Neuronal stem cell (in vitro differentiated cells): ENCODE measurements at regions not wholly inside any gene's neighbourhood (a gene's known extent, or its start where the extent isn't known, plus 50 kb on each side); places are given as distances from the start of the nearest gene placed in this dataset.
"Not testable (repeated sequence)": the region's sequence is repeated elsewhere in the genome, so short reads cannot be mapped to it uniquely, and the experiment has no call there.

Experiments used
- DNase-seq: peaks from one replicate; pipeline ENCODE4 v3.0.0-alpha.2; 2013; ENCODE audit warnings: low spot score
- H2AFZ ChIP-seq: one replicate; pipeline ENCODE4 v1.6.1; 2013; ENCODE audit warnings: mild to moderate bottlenecking, low read length, inconsistent platforms
- H2AK5ac ChIP-seq: 2 replicates; pipeline ENCODE4 v1.6.1; 2013; ENCODE audit warnings: low read depth, mild to moderate bottlenecking, inconsistent platforms, low read length, moderate library complexity, mixed read lengths
- H2BK120ac ChIP-seq: 2 replicates; pipeline ENCODE4 v1.6.1; 2013; ENCODE audit warnings: low read depth, mild to moderate bottlenecking, inconsistent platforms, low read length, moderate library complexity, mixed read lengths
- H2BK12ac ChIP-seq: one replicate; pipeline ENCODE4 v1.6.1; 2013; ENCODE audit warnings: low read length, inconsistent platforms
- H2BK15ac ChIP-seq: 2 replicates; pipeline ENCODE4 v1.6.1; 2013; ENCODE audit warnings: mild to moderate bottlenecking, low read length, inconsistent platforms, mixed read lengths
- H2BK5ac ChIP-seq: one replicate; pipeline ENCODE4 v1.6.1; 2013; ENCODE audit warnings: inconsistent platforms, mild to moderate bottlenecking, low read length, moderate library complexity
- H3K14ac ChIP-seq: one replicate; pipeline ENCODE4 v1.6.1; 2013; ENCODE audit warnings: low read length, inconsistent platforms
- H3K18ac ChIP-seq: 2 replicates; pipeline ENCODE4 v1.6.1; 2013; ENCODE audit warnings: low read length, inconsistent platforms
- H3K23ac ChIP-seq: 2 replicates; pipeline ENCODE4 v1.6.1; 2013; ENCODE audit warnings: low read depth, mild to moderate bottlenecking, mixed read lengths, low read length, inconsistent platforms; ENCODE audit not compliant: poor library complexity
- H3K27ac ChIP-seq: replicated peaks from 3 replicates; pipeline ENCODE4 v1.5.1; 2013; ENCODE audit warnings: low read length, inconsistent platforms
- H3K27me3 ChIP-seq, 3 experiments: 2 replicates each; pipeline ENCODE4 v1.6.1; 2013; ENCODE audit warnings: low read length in 3 of 3, mild to moderate bottlenecking in 2 of 3, inconsistent platforms in 1 of 3, low read depth in 1 of 3, mixed read lengths in 1 of 3, moderate library complexity in 1 of 3; ENCODE audit not compliant: control insufficient read depth in 3 of 3, insufficient read depth in 3 of 3
- H3K36me3 ChIP-seq, 2 donors: replicated peaks in 1 of 2; 2 replicates each; pipeline ENCODE4 v1.6.1; 2013; ENCODE audit warnings: low read length in 2 of 2; ENCODE audit not compliant: control insufficient read depth in 2 of 2, insufficient read depth in 2 of 2
- H3K4ac ChIP-seq: 2 replicates; pipeline ENCODE4 v1.6.1; 2013; ENCODE audit warnings: inconsistent platforms, mild to moderate bottlenecking, low read length, moderate library complexity
- H3K4me1 ChIP-seq, 2 donors: 1 replicate in 1 of 2; 2 replicates in 1 of 2; pipeline ENCODE4 v1.6.1; 2013; ENCODE audit warnings: low read length in 2 of 2, low read depth in 1 of 2; ENCODE audit not compliant: control insufficient read depth in 2 of 2, insufficient read depth in 1 of 2
- H3K4me2 ChIP-seq: one replicate; pipeline ENCODE4 v1.6.1; 2013; ENCODE audit warnings: mild to moderate bottlenecking, low read length, inconsistent platforms; ENCODE audit not compliant: insufficient read depth, poor library complexity, severe bottlenecking
- H3K4me3 ChIP-seq, 2 donors: 2 replicates each; pipeline ENCODE4 v1.5.1; 2013; ENCODE audit warnings: low read length in 2 of 2, mild to moderate bottlenecking in 2 of 2, inconsistent platforms in 1 of 2, moderate library complexity in 1 of 2
- H3K79me1 ChIP-seq: one replicate; pipeline ENCODE4 v1.6.1; 2013; ENCODE audit warnings: low read depth, mild to moderate bottlenecking, inconsistent platforms, low read length, moderate library complexity
- H3K9ac ChIP-seq: one replicate; pipeline ENCODE4 v1.6.1; 2013; ENCODE audit warnings: mild to moderate bottlenecking, low read depth, low read length, inconsistent platforms; ENCODE audit not compliant: poor library complexity
- H3K9me3 ChIP-seq, 2 donors: replicated peaks in 1 of 2; 2 replicates each; pipeline versions ENCODE3 to v1.6.1; 2013; ENCODE audit warnings: low read length in 2 of 2, mild to moderate bottlenecking in 2 of 2, inconsistent platforms in 1 of 2, low read depth in 1 of 2, mixed read lengths in 1 of 2, moderate library complexity in 1 of 2; ENCODE audit not compliant: control insufficient read depth in 2 of 2, insufficient read depth in 1 of 2
- H4K8ac ChIP-seq: one replicate; pipeline ENCODE4 v1.6.1; 2013; ENCODE audit warnings: low read depth, mild to moderate bottlenecking, inconsistent platforms, low read length, moderate library complexity
- H4K91ac ChIP-seq: one replicate; pipeline ENCODE4 v1.6.1; 2013; ENCODE audit warnings: low read length, low read depth, mild to moderate bottlenecking, inconsistent platforms; ENCODE audit not compliant: poor library complexity
- WGBS, 2 donors: extraction: QIAGEN DNeasy Blood & Tissue Kit; methylation state at CpG; one replicate each; pipeline ENCODE4 v1.1.7; 2013; ENCODE audit warnings: missing lambda C conversion rate in 2 of 2, mixed read lengths in 1 of 2; ENCODE audit not compliant: insufficient read length in 2 of 2, insufficient replicate concordance in 1 of 2; ENCODE audit errors: extremely low coverage in 2 of 2; 5-methylcytosine and 5-hydroxymethylcytosine counted together

- Histone ChIP-seq H3K79me1 (no peaks in the 10 kb centered on the region), H2BK15ac (no peak overlapping the region), H3K36me3 (no peaks in the 10 kb centered on the region), H4K91ac (no peak overlapping the region), H3K27me3 (no peaks in the 10 kb centered on the region), H4K8ac (no peak overlapping the region), H3K4ac (no peak overlapping the region), H3K27ac (no peak overlapping the region), H3K4me3 (no peak overlapping the region), H2BK12ac (no peak overlapping the region), H3K9me3 (no peaks in the 10 kb centered on the region), H3K4me1 (peaks cover 4 to 7% of the 10 kb centered on the region in 2 donors), H2AFZ (no peak overlapping the region), H3K4me2 (no peak overlapping the region), H3K23ac (no peak overlapping the region), H2BK5ac (no peak overlapping the region), H3K14ac (no peak overlapping the region), H2AK5ac (no peak overlapping the region), H3K9ac (no peak overlapping the region), H2BK120ac (no peak overlapping the region), H3K18ac (no peak overlapping the region)
- no CpG with 5 or more reads among the region's 2 CpGs for WGBS, 2 donors
- peak; percentile 5 for DNase-seq
These were observed 315.1 kb upstream of the PRKD1 start for GRCh38 chr14:30242744-30243143.

GRCh38 chr14:30243207-30243606 lies 315.6 kb upstream of the PRKD1 start:
- H3K4me1 ChIP-seq: peaks cover 4 to 7% of the 10 kb centered on the region in 2 donors
- H3K4me3 ChIP-seq: no peak overlapping the region
- no peak overlapping the region for H2AFZ ChIP-seq
- H4K8ac ChIP-seq: no peak overlapping the region
- H3K23ac ChIP-seq: no peak overlapping the region
- no peak overlapping the region for H3K4ac ChIP-seq
- no peak overlapping the region for H3K14ac ChIP-seq
- no peaks in the 10 kb centered on the region for H3K27me3 ChIP-seq
- no peak overlapping the region for H2AK5ac ChIP-seq
- H3K36me3 ChIP-seq: no peaks in the 10 kb centered on the region
- no peak for DNase-seq
- no peak overlapping the region for H2BK5ac ChIP-seq
- H3K18ac ChIP-seq: no peak overlapping the region
- H2BK12ac ChIP-seq: no peak overlapping the region
- whole genome bisulfite sequencing, 2 donors: no CpG with 5 or more reads among the region's 1 CpG
- H4K91ac ChIP-seq: no peak overlapping the region
- H3K4me2 ChIP-seq: no peak overlapping the region
- no peaks in the 10 kb centered on the region for H3K9me3 ChIP-seq
- no peaks in the 10 kb centered on the region for H3K79me1 ChIP-seq
- no peak overlapping the region for H2BK120ac ChIP-seq
- no peak overlapping the region for H3K9ac ChIP-seq
- H3K27ac ChIP-seq: no peak overlapping the region
- H2BK15ac ChIP-seq: no peak overlapping the region

- no peak for DNase-seq
- no peak overlapping the region for H3K18ac ChIP-seq
- no peaks in the 10 kb centered on the region for H3K27me3 ChIP-seq
- H3K27ac ChIP-seq: no peak overlapping the region
- no peaks in the 10 kb centered on the region for H3K9me3 ChIP-seq
- H3K14ac ChIP-seq: no peak overlapping the region
- no peak overlapping the region for H3K23ac ChIP-seq
- H3K4me3 ChIP-seq: no peak overlapping the region
- H3K4ac ChIP-seq: no peak overlapping the region
- H3K79me1 ChIP-seq: no peaks in the 10 kb centered on the region
- H2BK15ac ChIP-seq: no peak overlapping the region
- H2BK12ac ChIP-seq: no peak overlapping the region
- H2AFZ ChIP-seq: no peak overlapping the region
- no peak overlapping the region for H2BK120ac ChIP-seq
- WGBS, 2 donors: no CpG with 5 or more reads among the region's 1 CpG
- no peaks in the 10 kb centered on the region for H3K36me3 ChIP-seq
- H4K91ac ChIP-seq: no peak overlapping the region
- peaks cover 4 to 7% of the 10 kb centered on the region in 2 donors for H3K4me1 ChIP-seq
- no peak overlapping the region for H3K9ac ChIP-seq
- no peak overlapping the region for H2AK5ac ChIP-seq
- no peak overlapping the region for H4K8ac ChIP-seq
- H3K4me2 ChIP-seq: no peak overlapping the region
- no peak overlapping the region for H2BK5ac ChIP-seq
These were observed 315.2 kb upstream of the G2E3 start for GRCh38 chr14:30243805-30244204.

GRCh38 chr14:30244348-30244747 lies 314.6 kb upstream of the G2E3 start:
- not testable (repeated sequence) for H3K9me3 ChIP-seq, H3K79me1 ChIP-seq, H3K9ac ChIP-seq, H4K91ac ChIP-seq, H2BK5ac ChIP-seq, H2BK15ac ChIP-seq, H3K4me3 ChIP-seq, H3K36me3 ChIP-seq, H3K4me2 ChIP-seq, H4K8ac ChIP-seq, H3K4ac ChIP-seq, H3K27ac ChIP-seq, H2BK12ac ChIP-seq, H2AK5ac ChIP-seq, H3K27me3 ChIP-seq, H3K18ac ChIP-seq, H3K23ac ChIP-seq, H3K14ac ChIP-seq, H2AFZ ChIP-seq, DNase-seq, H2BK120ac ChIP-seq, H3K4me1 ChIP-seq
- WGBS, 2 donors: no CpG with 5 or more reads among the region's 4 CpGs
